IMR-90 (cell line): ENCODE measurements at regions not wholly inside any gene's neighbourhood (a gene's known extent, or its start where the extent isn't known, plus 50 kb on each side); places are given as distances from the start of the nearest gene placed in this dataset.

ENCODE experiments used
- ATAC-seq: fragments of 200-7000 bp; cut with Tn5 transposase; 2 replicates; pipeline ENCODE4 v1.9.1; 2020; ENCODE audit warnings: low read depth, mild to moderate bottlenecking, moderate library complexity
- BruUV-seq: library from RNA; stranded (reverse); fragments of 400-500 nt; replicated peaks from 2 replicates; lab custom pipeline; 2021; lab: Mats Ljungman, UMichigan
- CTCF ChIA-PET: fragments of 300-600 bp; formaldehyde crosslinking; extraction: SDS; loops from one replicate; lab custom pipeline; 2021; ENCODE audit warnings: antibody characterized with exemption; lab: Yijun Ruan, JAX
- POLR2A ChIA-PET: fragments of 300-600 bp; sonication (Branson Sonifier 250); formaldehyde crosslinking; loops from one replicate; lab custom pipeline; 2022; ENCODE audit warnings: antibody characterized with exemption; ENCODE audit not compliant: unreplicated experiment; lab: Charles Lee
- DNase-seq: peaks from one replicate; pipeline ENCODE4 v3.0.0; 2013
- H2AFZ ChIP-seq: replicated peaks from 2 replicates; pipeline ENCODE3; 2013; ENCODE audit warnings: low read length, mild to moderate bottlenecking; ENCODE audit not compliant: poor library complexity
- H2AK5ac ChIP-seq: 2 replicates; pipeline ENCODE4 v1.6.1; 2013; ENCODE audit warnings: low read depth, low read length, inconsistent platforms
- H2AK9ac ChIP-seq: replicated peaks from 2 replicates; pipeline ENCODE3; 2013; ENCODE audit warnings: mild to moderate bottlenecking, low read depth, low read length, moderate library complexity; ENCODE audit not compliant: poor library complexity
- H2BK120ac ChIP-seq: 2 replicates; pipeline ENCODE4 v1.6.1; 2013; ENCODE audit warnings: low read depth, low read length, inconsistent platforms
- H2BK15ac ChIP-seq: 3 replicates; pipeline ENCODE4 v1.6.1; 2013; ENCODE audit warnings: low read depth, low read length, inconsistent platforms
- H2BK20ac ChIP-seq: 2 replicates; pipeline ENCODE4 v1.6.1; 2013; ENCODE audit warnings: low read depth, mild to moderate bottlenecking, inconsistent platforms, low read length, moderate library complexity
- H2BK5ac ChIP-seq: 2 replicates; pipeline ENCODE4 v1.6.1; 2013; ENCODE audit warnings: mild to moderate bottlenecking, low read depth, low read length, inconsistent platforms; ENCODE audit not compliant: poor library complexity, severe bottlenecking
- H3K14ac ChIP-seq: replicated peaks from 2 replicates; pipeline ENCODE4 v1.6.1; 2013; ENCODE audit warnings: low read depth, low read length, inconsistent platforms
- H3K18ac ChIP-seq: 2 replicates; pipeline ENCODE4 v1.6.1; 2013; ENCODE audit warnings: low read depth, low read length, control low read depth
- H3K23ac ChIP-seq: 2 replicates; pipeline ENCODE4 v1.6.1; 2013; ENCODE audit warnings: low read depth, low read length, inconsistent platforms
- H3K27ac ChIP-seq: 2 replicates; pipeline ENCODE4 v1.5.1; 2013; ENCODE audit warnings: mild to moderate bottlenecking, control low read depth, low read length; ENCODE audit not compliant: insufficient read depth
- H3K27me3 ChIP-seq: 2 replicates; pipeline ENCODE4 v1.6.1; 2013; ENCODE audit warnings: low read length; ENCODE audit not compliant: control insufficient read depth, insufficient read depth
- H3K36me3 ChIP-seq: 2 replicates; pipeline ENCODE4 v1.6.1; 2013; ENCODE audit warnings: low read length, mixed read lengths; ENCODE audit not compliant: control insufficient read depth, insufficient read depth
- H3K4ac ChIP-seq: 2 replicates; pipeline ENCODE4 v1.6.1; 2013; ENCODE audit warnings: low read depth, low read length, inconsistent platforms
- H3K4me1 ChIP-seq: 2 replicates; pipeline ENCODE4 v1.6.1; 2013; ENCODE audit warnings: low read length, mixed read lengths; ENCODE audit not compliant: control insufficient read depth, insufficient read depth
- H3K4me2 ChIP-seq: 2 replicates; pipeline ENCODE4 v1.6.1; 2013; ENCODE audit warnings: low read depth, mild to moderate bottlenecking, control low read depth, low read length, moderate library complexity
- H3K4me3 ChIP-seq: 2 replicates; pipeline ENCODE4 v1.5.1; 2013; ENCODE audit warnings: low read depth, mild to moderate bottlenecking, control low read depth, low read length, moderate library complexity; ENCODE audit not compliant: insufficient read depth
- H3K56ac ChIP-seq: 2 replicates; pipeline ENCODE4 v1.6.1; 2013; ENCODE audit warnings: low read length, inconsistent platforms; ENCODE audit not compliant: insufficient read depth; ENCODE audit errors: extremely low read depth
- H3K79me1 ChIP-seq, 2 experiments: 2 replicates each; pipeline ENCODE4 v1.6.1; 2013; ENCODE audit warnings: low read length in 2 of 2, inconsistent platforms in 1 of 2, low read depth in 1 of 2
- H3K9ac ChIP-seq: 2 replicates; pipeline ENCODE4 v1.6.1; 2013; ENCODE audit warnings: low read depth, low read length, control low read depth
- H3K9me1 ChIP-seq: 2 replicates; pipeline ENCODE4 v1.6.1; 2013; ENCODE audit warnings: low read length, inconsistent platforms; ENCODE audit not compliant: insufficient read depth
- H3K9me3 ChIP-seq: 2 replicates; pipeline ENCODE4 v1.6.1; 2013; ENCODE audit warnings: low read length; ENCODE audit not compliant: control insufficient read depth, insufficient read depth
- H4K20me1 ChIP-seq: 2 replicates; pipeline ENCODE4 v1.6.1; 2013; ENCODE audit warnings: low read length, inconsistent platforms; ENCODE audit not compliant: insufficient read depth
- H4K5ac ChIP-seq: 2 replicates; pipeline ENCODE4 v1.6.1; 2013; ENCODE audit warnings: mild to moderate bottlenecking, low read depth, low read length, control low read depth
- H4K8ac ChIP-seq, 2 experiments: 2 replicates each; pipeline ENCODE4 v1.6.1; 2013; ENCODE audit warnings: low read depth in 2 of 2, low read length in 2 of 2, control low read depth in 1 of 2, inconsistent platforms in 1 of 2
- H4K91ac ChIP-seq: 2 replicates; pipeline ENCODE4 v1.6.1; 2013; ENCODE audit warnings: low read depth, low read length, inconsistent platforms; ENCODE audit not compliant: insufficient read depth
- BHLHE40 ChIP-seq: fragments of 150-350 bp; IDR thresholded peaks from 2 replicates; pipeline ENCODE4 v1.6.1; 2016; ENCODE audit warnings: mild to moderate bottlenecking, low read depth, low read length
- CEBPB ChIP-seq: IDR thresholded peaks from 2 replicates; pipeline ENCODE4 v1.6.1; 2012; ENCODE audit warnings: low read depth, low read length, improper control_type of control experiment
- CHD1 ChIP-seq: IDR thresholded peaks from 2 replicates; pipeline ENCODE4 v1.6.1; 2012; ENCODE audit warnings: low read depth, low read length, improper control_type of control experiment
- ELK1 ChIP-seq: fragments of 150-350 bp; IDR thresholded peaks from 2 replicates; pipeline ENCODE4 v1.6.1; 2016; ENCODE audit warnings: low read depth, mild to moderate bottlenecking, low read length, moderate library complexity, borderline replicate concordance
- FOS ChIP-seq: fragments of 150-350 bp; IDR thresholded peaks from 2 replicates; pipeline ENCODE4 v1.6.1; 2016; ENCODE audit warnings: low read depth, low read length
- MAFK ChIP-seq: IDR thresholded peaks from 2 replicates; pipeline ENCODE4 v1.6.1; 2012; ENCODE audit warnings: low read depth, low read length, improper control_type of control experiment
- MAZ ChIP-seq: IDR thresholded peaks from 2 replicates; pipeline ENCODE4 v1.6.1; 2012; ENCODE audit warnings: low read depth, mild to moderate bottlenecking, low read length, improper control_type of control experiment, moderate library complexity, borderline replicate concordance
- MXI1 ChIP-seq: IDR thresholded peaks from 2 replicates; pipeline ENCODE4 v1.6.1; 2012; ENCODE audit warnings: low read depth, mild to moderate bottlenecking, low read length, moderate library complexity, borderline replicate concordance
- NFE2L2 ChIP-seq: fragments of 150-350 bp; IDR thresholded peaks from 2 replicates; pipeline ENCODE4 v1.6.1; 2016; ENCODE audit warnings: low read depth, mild to moderate bottlenecking, low read length
- POLR2A ChIP-seq: IDR thresholded peaks from 2 replicates; pipeline ENCODE4 v1.6.1; 2012; ENCODE audit warnings: mild to moderate bottlenecking, low read depth, low read length
- RAD21 ChIP-seq: IDR thresholded peaks from 2 replicates; pipeline ENCODE4 v1.6.1; 2012; ENCODE audit warnings: low read length, improper control_type of control experiment
- RCOR1 ChIP-seq: IDR thresholded peaks from 2 replicates; pipeline ENCODE4 v1.6.1; 2012; ENCODE audit warnings: mild to moderate bottlenecking, low read length, improper control_type of control experiment; ENCODE audit not compliant: insufficient replicate concordance
- RFX5 ChIP-seq: IDR thresholded peaks from 2 replicates; pipeline ENCODE4 v1.8.0; 2012; ENCODE audit warnings: low read depth, mild to moderate bottlenecking, low read length, moderate library complexity
- SMC3 ChIP-seq: fragments of 150-350 bp; IDR thresholded peaks from 2 replicates; pipeline ENCODE4 v1.6.1; 2016; ENCODE audit warnings: low read depth, mild to moderate bottlenecking, antibody characterized with exemption, low read length, moderate library complexity
- WGBS, 2 experiments: methylation state at CpG; one replicate each; pipeline versions ENCODE4 v1.1.5 to v1.1.7; 2013; ENCODE audit warnings: missing lambda C conversion rate in 2 of 2; ENCODE audit not compliant: insufficient read length in 1 of 2; ENCODE audit errors: extremely low coverage in 2 of 2; 5-methylcytosine and 5-hydroxymethylcytosine counted together
- dilution Hi-C: fragments of 300-500 bp; cut with HindIII; formaldehyde crosslinking; loops from one replicate; pipeline ENCODE4 v1.14.3; 2018; ENCODE audit warnings: low sequenced_read_pairs; ENCODE audit not compliant: unreplicated experiment
- in situ Hi-C: fragments of 300-500 bp; cut with MboI; formaldehyde crosslinking; loops from 3 replicates; pipeline ENCODE4 v1.14.3; 2019; ENCODE audit warnings: low sequenced_read_pairs, inconsistent platforms, mixed read lengths
- intact Hi-C: fragments of 100-400 bp; cut with micrococcal nuclease; formaldehyde crosslinking; loops from 2 replicates; pipeline ENCODE4 v1.10.0; 2022
- TF ChIP-seq, protein P1 (sequence below): conservative IDR thresholded peaks from 2 replicates; pipeline ENCODE4 v1.5.1; 2012; ENCODE audit warnings: mild to moderate bottlenecking, low read depth, low read length, improper control_type of control experiment

DNA sequence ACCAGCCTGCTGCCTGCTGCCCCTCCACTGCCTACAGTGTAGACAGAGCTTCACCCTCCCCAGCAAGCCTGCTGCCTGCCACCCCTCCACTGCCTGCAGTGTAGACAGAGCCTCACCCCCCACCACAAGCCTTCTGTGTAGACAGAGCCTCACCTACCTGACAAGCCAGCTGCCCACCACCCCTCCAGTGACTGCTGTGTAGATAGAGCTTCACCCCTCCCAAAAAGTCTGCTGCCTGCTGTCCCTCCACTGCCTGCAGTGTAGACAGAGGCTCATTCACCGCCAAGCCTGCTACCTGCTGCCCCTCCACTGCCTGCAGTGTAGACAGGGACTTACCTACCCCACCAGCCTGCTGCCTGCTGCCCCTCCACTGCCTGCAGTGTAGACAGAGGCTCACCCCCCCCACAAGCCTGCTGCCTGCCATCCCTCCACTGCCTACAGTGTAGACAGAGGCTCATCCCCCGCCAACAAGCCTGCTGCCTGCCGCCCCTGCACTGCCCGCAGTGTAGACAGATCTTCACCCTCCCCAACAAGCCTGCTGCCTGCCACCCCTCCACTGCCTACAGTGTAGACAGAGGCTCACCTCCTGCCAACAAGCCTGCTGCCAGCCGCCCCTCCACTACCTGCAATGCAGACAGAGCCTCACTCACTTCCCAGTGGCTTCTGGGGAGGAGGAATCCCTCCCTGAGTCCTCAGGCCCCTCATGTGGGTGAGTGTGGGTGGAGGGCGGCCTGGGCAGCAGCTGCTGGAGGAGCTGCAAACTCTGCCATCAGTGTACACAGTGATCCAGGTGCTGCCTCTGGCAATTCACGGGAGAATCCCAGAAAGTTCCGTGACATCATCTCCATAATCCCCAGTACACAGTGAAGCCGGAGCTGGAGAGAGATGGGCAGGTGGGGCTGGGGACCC is 140.9 kb downstream of the DLL1 start:
- Histone ChIP-seq H3K56ac (no peak overlapping the region), H2AK9ac (no peak overlapping the region), H3K18ac (no peak overlapping the region), H3K23ac (no peak overlapping the region), H3K27ac (no peak overlapping the region), H2BK20ac (no peak overlapping the region), H3K9me1 (no peaks in the 10 kb centered on the region), H2BK120ac (no peak overlapping the region), H3K4me3 (no peak overlapping the region), H3K9me3 (peaks cover 24% of the 10 kb centered on the region), H4K8ac (no peak overlapping the region), H2AFZ (no peak overlapping the region), H3K27me3 (no peaks in the 10 kb centered on the region), H4K91ac (no peak overlapping the region), H3K4ac (no peak overlapping the region), H4K20me1 (no peaks in the 10 kb centered on the region), H3K9ac (no peak overlapping the region), H3K14ac (no peak overlapping the region), H3K79me1 (no peaks in the 10 kb centered on the region), H2BK5ac (no peak overlapping the region), H3K4me2 (no peak overlapping the region), H2AK5ac (no peak overlapping the region), H2BK15ac (no peak overlapping the region), H3K4me1 (no peaks in the 10 kb centered on the region), H4K5ac (no peak overlapping the region), H3K36me3 (no peaks in the 10 kb centered on the region)
- CTCF ChIA-PET: no interaction called here
- no CpG with 5 or more reads among the region's 9 CpGs for WGBS, 2 experiments
- POLR2A ChIA-PET: no interaction called here
- BruUV-seq: no TSS peak
- in situ Hi-C loops (no loop called here), dilution Hi-C loops (no loop called here), intact Hi-C loops (no loop called here)
- DNase-seq (no peak), ATAC-seq (no peak)
- TF ChIP-seq, protein P1, sequence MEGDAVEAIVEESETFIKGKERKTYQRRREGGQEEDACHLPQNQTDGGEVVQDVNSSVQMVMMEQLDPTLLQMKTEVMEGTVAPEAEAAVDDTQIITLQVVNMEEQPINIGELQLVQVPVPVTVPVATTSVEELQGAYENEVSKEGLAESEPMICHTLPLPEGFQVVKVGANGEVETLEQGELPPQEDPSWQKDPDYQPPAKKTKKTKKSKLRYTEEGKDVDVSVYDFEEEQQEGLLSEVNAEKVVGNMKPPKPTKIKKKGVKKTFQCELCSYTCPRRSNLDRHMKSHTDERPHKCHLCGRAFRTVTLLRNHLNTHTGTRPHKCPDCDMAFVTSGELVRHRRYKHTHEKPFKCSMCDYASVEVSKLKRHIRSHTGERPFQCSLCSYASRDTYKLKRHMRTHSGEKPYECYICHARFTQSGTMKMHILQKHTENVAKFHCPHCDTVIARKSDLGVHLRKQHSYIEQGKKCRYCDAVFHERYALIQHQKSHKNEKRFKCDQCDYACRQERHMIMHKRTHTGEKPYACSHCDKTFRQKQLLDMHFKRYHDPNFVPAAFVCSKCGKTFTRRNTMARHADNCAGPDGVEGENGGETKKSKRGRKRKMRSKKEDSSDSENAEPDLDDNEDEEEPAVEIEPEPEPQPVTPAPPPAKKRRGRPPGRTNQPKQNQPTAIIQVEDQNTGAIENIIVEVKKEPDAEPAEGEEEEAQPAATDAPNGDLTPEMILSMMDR: no peak
- no peak for TF ChIP-seq SMC3
- TF ChIP-seq CEBPB: no peak
- no peak for TF ChIP-seq RCOR1
- TF ChIP-seq CHD1: no peak
- TF ChIP-seq RAD21: no peak
- TF ChIP-seq NFE2L2: no peak
- TF ChIP-seq ELK1: no peak
- no peak for TF ChIP-seq BHLHE40
- no peak for TF ChIP-seq MAFK
- no peak for TF ChIP-seq MAZ
- TF ChIP-seq MXI1: no peak
- TF ChIP-seq FOS: no peak
- no peak for TF ChIP-seq POLR2A
- TF ChIP-seq RFX5: no peak
